RCC 7860 (cell line): ENCODE measurements at regions not wholly inside any gene's neighbourhood (a gene's known extent, or its start where the extent isn't known, plus 50 kb on each side); places are given as distances from the start of the nearest gene placed in this dataset.

Experiments
- DNase-seq: peaks from one replicate; pipeline ENCODE4 v3.0.0-alpha.2; 2015; ENCODE audit warnings: low spot score
- FAIRE-seq: peaks from 2 replicates; lab custom pipeline; 2012; peaks lifted over from hg19 to GRCh38; lab: Jason Lieb, UNC

DNA sequence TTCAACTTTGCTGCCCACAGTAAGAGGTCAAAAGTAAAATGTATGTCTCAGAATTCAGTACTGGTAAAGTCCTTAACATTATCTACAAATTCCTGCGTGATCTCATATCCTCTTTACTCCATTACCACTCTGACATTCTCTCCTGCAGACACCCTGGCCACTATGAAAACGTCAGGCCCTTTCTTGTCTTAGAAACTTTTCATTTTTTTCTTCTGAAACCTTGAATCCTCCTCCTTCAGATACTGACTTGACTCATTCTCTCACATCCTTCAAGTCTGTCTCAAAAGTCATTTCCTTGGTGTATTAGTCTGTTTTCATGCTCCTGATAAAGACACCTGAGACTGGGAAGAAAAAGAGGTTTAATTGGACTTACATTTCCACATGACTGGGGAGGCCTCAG is 262.3 kb downstream of the POU4F1 start:
- FAIRE-seq: no peak
- DNase-seq: no peak

- DNase-seq (no peak), FAIRE-seq (no peak)
Observed at GRCh38 chr13:78339927-78340326, 263.4 kb downstream of the POU4F1 start.

- DNase-seq (no peak), FAIRE-seq (no peak)
Observed at GRCh38 chr13:78334059-78334458, 269.3 kb downstream of the POU4F1 start.

DNA sequence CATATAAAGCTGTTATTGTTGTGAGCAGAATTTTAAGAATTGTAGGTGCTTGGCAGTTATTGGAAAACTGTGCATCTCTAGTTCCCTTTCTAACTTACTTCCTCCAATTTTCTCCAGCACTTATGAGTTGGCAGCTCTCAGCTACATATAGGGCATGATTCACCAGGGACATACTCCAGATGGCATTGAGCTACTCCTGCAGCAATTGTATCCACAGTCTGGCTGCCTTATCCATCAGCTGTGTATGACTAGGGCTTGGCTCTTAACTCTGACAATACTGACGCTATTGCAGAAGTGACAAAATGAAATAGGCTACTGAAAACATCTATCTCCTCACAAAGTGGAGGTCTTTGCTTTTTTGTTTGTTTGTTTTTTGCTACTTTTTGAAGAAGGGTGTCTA is 276.7 kb downstream of the POU4F1 start:
- no peak for DNase-seq
- FAIRE-seq: no peak

DNA sequence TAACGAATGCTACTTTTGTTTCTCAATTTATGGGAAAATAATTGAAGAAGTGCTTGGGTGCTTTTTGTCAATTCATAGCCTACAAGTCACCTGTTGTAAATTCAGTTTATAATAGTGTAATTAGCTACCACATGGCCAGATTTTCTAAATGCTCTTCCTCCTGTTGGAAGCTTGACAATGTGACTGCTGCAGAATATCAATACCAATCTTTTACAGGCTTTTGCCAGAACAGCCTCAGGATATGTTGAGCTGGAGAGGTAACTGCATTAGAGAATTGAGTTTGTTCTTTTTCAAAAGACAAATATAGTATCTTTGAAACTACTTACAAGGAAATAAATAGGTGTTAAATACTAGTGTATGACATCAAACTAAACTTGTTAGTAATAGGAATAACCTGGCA is 277.8 kb downstream of the POU4F1 start:
- FAIRE-seq: no peak
- no peak for DNase-seq

DNA sequence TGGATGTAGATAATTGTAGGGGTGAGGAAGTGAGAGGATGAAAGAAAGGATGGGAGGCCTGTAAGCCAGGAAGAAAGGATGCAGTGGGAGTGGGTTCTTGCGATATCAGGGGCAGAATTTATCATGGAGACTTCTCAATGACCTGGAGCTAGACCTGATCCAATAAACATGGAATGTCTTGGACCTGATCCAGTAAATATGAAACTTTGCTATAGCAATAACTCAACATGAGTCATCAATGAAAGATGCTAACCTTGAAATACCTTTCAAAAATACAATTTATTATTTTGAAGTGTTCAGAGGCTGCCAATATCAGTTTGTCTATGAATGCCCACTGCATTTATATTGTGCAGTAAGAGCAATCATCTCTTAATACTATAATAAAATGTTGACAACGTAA is 279.5 kb downstream of the POU4F1 start:
- no peak for DNase-seq
- FAIRE-seq: no peak

DNA sequence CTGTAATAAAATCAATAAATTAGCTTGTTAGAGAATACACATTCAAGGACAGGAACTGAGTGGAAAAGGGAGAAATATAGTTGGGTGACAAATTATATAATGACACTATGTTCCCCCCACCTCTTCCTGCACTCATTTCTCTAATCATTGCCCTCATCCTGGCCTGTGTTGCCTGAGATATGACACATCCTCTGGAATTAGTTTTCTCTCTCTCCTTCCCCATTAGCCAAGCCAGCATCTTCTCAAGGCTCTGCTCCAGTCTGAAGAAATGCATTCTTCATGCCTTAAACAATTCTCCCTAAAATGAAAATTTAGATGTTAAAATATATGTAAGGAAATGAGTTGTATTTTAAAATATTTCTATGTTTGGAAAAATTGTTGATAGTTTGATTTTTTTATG is 280.3 kb downstream of the POU4F1 start:
- no peak for DNase-seq
- no peak for FAIRE-seq

DNA sequence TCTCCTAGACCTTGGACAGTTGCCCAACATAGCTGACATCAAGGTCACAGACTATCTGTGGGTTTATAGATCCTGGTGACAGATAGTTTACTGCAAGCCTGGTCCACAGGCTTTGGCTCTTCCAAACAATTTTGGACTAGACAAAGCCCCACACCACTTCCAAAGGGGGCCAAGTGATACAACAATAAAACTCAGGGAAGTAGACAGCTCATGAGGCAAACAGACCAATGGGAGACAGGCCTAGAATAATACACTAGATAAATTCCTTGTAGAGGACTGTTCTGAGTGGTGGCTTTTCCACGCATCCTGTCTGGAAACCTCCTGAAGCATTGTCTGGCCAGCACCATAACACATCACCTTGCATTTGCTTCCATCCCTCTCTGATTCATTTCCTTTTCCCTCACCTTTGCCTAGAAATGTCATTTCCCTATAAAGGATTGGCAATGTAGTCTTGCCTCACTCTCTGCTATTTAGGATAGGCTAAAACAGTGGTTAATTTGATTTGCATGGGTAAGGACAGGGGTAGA is 284.2 kb downstream of the POU4F1 start:
- no peak for FAIRE-seq
- no peak for DNase-seq

DNA sequence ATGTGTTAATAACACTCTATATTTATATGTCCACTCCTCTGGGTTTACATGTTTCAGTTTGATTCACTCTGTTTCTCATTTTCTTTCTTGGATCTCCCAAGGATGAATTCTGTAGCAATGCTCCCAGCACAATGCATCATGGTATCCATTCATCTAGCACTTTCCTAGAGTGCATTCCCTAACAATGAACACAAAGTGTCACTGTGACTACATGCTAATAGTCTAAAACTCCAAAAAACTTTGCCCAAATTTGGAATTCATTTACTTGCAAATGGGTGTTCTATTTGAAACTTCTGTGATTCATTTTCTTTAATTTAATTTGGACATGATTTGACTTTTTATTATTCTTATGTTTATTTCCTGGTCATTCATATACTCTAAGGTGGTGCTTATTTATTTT is 286.3 kb downstream of the POU4F1 start:
- FAIRE-seq: no peak
- DNase-seq: no peak

DNA sequence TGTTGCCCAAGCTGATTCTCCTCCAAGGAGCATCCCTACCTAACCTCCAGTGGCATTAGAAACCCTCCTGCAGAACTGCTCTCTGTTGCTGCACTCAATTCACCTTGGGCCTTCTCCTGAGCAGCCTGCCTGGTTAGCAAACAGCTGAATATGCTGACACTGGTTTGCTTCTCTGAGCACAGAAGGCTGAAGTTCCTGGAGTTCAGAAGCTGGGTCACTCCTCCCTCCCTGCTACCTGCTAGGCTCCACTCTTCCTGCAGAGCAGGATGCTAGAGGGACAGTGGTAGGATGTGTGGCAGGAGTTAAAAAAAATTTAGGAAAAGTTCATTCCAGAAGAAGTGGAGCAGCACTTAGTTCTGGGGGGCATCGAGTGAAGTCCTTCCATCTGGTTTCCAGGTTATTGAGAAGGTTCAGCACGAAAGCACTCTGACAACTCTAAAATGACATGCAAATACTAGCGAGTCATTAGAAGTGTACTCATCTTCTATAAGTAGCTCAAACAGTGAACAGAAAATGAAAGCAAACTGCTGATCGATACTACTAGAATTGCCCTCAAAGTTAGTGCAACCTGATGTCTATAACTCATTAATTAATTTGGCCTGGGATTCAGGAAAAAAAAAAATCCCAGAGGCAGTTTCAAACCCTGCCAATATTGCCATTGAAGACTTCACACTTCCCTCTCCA is 293.7 kb downstream of the POU4F1 start:
- FAIRE-seq (no peak), DNase-seq (no peak)

- no peak for DNase-seq
- no peak for FAIRE-seq
Observed at GRCh38 chr13:78306519-78307206, 296.7 kb downstream of the POU4F1 start.

DNA sequence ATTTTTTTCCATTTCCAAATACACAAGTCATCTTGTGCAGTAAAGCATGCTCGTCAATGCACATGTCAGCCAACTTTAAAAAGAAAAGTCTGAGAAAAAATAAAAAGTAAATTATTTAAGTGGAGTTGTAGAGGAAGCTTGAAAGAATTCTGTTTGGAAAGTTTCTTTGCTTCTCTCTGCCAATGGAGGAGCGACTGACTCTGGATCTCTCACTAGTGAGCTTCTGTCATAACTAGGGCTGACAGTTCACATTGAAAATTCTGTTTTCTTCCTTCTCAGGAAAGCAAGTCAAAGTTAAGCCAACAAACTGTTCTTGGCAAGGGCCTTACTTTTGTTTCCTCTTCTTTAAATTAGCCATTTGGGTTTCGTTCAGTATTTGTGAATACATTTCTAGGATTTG is 298.2 kb downstream of the POU4F1 start:
- DNase-seq (no peak), FAIRE-seq (no peak)

DNA sequence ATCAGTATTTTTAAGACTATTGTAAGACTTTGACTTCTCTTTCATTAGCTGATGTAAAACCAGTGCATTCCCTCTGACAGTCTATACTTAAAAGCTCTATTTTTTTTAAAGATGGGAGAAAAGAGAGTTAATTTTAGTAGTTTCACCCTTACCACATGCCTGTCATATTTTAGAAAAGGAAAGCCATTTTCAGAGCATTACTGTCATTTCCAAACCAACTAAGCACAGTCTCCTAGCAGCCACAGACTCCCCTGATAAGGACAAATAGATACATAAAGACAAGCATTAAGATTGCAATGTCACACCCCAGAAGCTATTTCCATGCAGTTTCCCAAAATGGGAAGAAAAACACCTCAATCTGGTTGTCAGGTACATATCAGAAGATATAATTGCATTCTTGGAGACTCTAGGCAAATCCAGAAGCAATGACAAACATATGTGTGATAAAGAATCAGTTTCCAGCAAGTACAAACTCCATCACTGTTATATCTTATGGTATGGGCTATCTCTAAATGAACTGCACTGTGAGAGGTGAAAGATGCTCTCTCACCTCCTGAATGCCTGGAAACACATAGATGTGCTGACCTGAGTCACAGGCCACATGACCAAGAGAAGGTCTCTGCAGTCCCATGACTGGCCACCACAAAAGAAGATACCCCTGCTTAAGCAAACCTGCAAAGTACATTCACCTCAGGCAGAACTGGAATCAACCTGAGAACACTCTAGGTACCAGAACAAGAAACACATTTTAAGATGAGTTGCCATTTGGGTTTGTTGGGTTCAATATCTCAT is 303.3 kb downstream of the POU4F1 start:
- DNase-seq (no peak), FAIRE-seq (no peak)

GRCh38 chr13:78298657-78299056 is 304.7 kb downstream of the POU4F1 start:
- FAIRE-seq (no peak), DNase-seq (no peak)

DNA sequence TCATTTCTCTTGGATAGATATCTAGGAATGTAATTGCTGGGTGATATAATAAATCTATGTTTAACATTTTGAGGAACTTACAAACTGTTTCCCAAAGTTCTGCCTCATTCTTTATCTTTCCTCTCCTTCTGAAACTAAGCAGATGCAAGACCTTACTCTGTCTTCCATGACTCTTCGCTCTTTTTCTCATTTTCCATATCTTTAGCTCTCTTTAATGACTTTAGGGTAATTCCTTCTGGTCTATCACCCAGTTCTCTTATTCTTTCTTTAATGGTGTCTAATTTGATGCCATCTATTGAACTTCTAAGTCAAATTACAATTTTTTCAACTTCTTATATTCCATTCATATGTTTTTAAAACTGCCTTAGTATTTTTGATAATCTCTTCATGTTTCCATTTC is 316.6 kb downstream of the POU4F1 start:
- DNase-seq (no peak), FAIRE-seq (no peak)

DNA sequence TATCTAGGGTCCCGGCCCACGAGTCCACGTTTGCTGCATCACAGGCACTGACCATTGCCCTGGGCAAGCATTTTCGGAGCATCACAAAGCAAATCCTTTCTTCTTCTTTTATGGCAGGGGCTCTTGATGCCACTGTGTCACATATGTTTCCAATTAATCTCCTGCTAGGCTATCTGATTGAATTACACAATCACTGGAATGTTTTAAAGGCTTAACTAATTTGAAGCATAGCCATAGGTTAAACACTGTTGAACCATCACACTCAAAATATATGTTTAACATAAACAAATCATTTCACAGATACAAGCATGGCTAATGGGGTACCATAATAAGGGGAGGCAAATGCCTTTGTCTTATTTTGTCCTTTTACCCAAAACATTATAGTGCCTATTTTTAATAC is 338.3 kb downstream of the POU4F1 start:
- FAIRE-seq (no peak), DNase-seq (no peak)

DNA sequence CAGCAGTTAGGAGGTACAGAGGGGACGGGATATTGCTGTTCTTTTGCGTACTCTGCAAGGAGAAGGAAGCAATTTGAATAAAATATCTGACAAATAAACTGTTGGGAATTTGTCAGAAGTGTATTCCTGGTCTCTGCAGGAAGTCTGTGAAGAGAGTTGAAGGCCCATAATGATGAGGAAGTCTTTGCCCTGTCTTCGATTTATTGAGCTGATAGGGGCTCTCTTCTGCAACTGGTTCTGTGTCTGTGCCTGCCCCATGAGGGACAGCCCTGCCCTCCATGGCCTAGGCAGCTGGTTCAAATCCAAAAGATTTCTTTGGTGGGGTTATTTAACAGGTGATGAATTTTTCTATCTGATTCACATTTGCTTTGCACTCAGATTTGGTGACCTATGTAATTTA is 339.7 kb upstream of the EDNRB start:
- FAIRE-seq (no peak), DNase-seq (no peak)

DNA sequence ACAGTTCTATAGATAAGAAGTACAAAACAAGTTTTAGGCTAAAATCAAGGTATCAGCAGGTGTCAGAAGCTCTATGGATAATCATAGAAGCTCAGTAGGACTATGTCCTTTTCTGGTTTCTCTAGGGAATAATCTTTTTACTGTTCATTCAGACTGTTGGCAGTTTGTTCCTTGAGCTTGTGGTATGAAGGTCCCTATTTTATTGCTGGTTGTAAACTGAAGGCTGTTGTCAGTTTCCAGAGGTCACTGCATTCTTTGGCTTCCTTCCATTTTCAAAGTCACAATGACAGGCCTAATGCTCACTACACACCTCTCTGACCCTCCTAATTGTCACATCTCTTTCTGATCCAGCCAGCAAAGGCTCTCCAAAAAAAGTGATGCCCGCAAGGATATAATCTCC is 337.9 kb upstream of the EDNRB start:
- DNase-seq: no peak

DNA sequence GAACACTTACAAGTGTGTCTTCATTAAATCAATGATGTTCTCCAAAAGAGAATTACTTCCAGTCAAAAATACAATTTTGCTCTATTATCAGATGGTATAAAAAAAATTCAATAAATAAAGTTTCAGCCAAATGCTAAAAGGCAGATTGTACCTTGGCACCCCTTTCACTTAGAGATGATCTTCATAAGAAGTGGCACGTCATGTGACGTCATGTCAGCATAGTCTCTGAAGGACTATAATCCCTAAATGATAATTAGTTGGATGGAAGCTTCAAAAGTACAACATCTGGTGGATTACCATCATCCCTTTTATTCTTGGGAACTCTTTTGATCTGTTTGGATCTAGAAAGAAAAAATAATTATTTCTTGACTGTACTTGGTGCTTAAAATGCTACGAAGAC is 335.5 kb upstream of the EDNRB start:
- DNase-seq: no peak
- no peak for FAIRE-seq

More for the DNA sequence above, 337.9 kb upstream of the EDNRB start:
- FAIRE-seq: no peak

GRCh38 chr13:78247362-78247761 is 328.7 kb upstream of the EDNRB start:
- FAIRE-seq (no peak), DNase-seq (no peak)

DNA sequence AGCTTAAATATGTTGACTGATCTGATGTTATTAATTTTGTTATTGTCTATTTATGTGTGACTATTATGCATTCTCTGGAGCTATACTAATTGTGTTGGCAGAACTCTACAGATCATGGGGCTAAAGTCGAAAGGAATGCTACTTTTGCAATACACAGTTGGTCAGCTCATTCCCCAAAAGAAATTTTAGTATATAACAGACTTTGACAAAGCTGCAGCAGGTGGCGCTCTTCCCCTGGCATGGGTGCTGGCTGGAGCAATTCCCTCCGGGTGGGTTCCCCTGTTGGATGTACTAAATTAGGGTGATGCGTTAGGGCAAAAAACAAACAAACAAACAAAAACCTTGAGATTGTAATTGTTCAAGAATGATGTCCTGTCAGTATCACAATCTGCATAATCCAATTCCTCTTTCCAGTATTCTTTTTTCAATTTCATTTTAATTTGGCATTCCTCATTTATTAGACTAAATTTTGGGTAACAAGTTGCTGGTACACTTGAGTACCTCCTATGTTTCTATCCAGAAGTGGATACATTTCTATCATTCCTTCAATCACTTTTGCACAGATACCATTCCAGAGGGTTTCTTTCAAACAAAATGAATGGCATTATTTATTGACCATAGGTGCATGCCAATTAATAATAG is 322.8 kb upstream of the EDNRB start:
- FAIRE-seq (no peak), DNase-seq (no peak)
